ENCODE measurements at regions not wholly inside any gene's neighbourhood (a gene's known extent, or its start where the extent isn't known, plus 50 kb on each side); places are given as distances from the start of the nearest gene placed in this dataset.
"Not testable (repeated sequence)": the region's sequence is repeated elsewhere in the genome, so short reads cannot be mapped to it uniquely, and the experiment has no call there.

DNA sequence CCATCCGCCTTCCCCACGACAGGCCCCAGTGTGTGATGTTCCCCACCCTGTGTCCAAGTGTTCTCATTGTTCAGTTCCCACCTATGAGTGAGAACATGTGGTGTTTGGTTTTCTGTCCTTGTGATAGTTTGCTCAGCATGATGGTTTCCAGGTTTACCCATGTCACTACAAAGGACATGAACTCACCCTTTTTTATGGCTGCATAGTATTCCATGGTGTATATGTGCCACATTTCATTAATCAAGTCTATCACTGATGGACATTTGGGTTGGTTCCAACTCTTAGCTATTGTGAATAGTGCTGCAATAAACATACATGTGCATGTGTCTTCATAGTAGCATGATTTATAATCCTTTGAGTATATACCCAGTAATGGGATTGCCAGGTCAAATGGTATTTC lies 488.2 kb upstream of the SEMA3D start:
- TF ChIP-seq, protein P1, sequence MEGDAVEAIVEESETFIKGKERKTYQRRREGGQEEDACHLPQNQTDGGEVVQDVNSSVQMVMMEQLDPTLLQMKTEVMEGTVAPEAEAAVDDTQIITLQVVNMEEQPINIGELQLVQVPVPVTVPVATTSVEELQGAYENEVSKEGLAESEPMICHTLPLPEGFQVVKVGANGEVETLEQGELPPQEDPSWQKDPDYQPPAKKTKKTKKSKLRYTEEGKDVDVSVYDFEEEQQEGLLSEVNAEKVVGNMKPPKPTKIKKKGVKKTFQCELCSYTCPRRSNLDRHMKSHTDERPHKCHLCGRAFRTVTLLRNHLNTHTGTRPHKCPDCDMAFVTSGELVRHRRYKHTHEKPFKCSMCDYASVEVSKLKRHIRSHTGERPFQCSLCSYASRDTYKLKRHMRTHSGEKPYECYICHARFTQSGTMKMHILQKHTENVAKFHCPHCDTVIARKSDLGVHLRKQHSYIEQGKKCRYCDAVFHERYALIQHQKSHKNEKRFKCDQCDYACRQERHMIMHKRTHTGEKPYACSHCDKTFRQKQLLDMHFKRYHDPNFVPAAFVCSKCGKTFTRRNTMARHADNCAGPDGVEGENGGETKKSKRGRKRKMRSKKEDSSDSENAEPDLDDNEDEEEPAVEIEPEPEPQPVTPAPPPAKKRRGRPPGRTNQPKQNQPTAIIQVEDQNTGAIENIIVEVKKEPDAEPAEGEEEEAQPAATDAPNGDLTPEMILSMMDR (IDR thresholded peaks at IDR 0.05): not testable (repeated sequence)
- not testable (repeated sequence) for TF ChIP-seq ZFX (IDR thresholded peaks at IDR 0.05; ENCODE audit: borderline replicate concordance)
